ENCODE measurements at regions not wholly inside any gene's neighbourhood (a gene's known extent, or its start where the extent isn't known, plus 50 kb on each side); places are given as distances from the start of the nearest gene placed in this dataset.
"Not testable (repeated sequence)": the region's sequence is repeated elsewhere in the genome, so short reads cannot be mapped to it uniquely, and the experiment has no call there.

DNA sequence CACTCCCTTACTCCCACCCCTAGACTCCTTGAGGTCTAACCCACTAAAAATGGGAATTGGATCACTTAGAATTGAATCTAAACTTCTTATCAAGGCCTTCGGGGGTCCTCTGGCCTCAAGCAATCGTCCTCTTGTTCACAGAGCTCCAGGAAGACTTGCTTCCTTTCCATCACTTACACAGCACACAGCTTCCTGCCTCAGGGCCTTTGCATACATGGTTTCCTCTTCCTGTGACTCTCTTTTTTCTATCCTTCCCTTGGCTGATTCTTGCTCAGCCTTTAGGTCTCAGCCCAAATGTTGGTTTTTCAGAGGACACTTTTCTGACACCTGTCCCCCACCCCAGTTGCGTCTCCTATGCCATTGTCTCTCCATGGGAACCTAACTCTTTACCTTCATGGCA, 50.0 kb upstream of the ALDH1B1 start:
- DNase-seq = no peak

- DNase-seq = no peak
Measured at GRCh38 chr9:38342096-38342495, 50.4 kb upstream of the ALDH1B1 start.

DNA sequence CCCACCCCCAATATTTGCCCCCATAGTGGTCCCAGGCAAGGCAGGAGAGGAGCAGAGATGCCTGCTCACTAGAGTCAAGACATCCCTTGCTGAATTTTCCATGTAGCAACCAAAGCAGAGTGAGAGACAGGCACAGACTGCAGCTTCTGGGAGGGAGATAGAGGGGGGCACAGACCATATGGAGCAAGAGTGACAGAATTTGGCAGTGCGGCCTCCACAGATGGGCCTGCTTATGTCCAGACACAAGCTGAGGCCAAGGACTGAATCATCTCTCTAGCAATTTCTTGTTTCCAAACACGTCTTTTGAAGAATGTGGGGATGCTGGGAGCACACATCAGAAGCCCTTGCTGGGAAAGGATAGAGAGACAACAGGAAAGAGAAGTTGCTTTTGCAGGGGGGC, 53.0 kb upstream of the ALDH1B1 start:
- no peak for DNase-seq

DNA sequence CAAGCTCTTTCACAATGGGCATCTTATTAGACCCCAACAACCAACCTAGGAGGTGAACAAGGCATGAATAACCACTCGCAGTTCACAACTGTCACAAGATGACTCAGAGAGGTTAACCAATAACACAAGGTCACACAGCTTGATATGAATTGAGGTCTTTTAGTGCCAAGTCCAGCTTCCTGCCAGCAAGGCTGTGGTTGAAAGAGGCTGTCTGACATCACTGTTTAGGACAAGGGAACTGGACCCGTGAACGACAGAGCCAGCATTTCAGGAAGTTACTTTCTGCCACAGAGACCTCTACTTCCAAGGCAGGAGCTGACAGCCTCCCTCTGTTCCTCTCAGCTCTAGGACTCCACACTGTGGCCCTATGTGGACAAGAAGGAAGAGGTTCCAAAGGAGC, 53.4 kb upstream of the ALDH1B1 start:
- DNase-seq = peak; percentile 51

DNA sequence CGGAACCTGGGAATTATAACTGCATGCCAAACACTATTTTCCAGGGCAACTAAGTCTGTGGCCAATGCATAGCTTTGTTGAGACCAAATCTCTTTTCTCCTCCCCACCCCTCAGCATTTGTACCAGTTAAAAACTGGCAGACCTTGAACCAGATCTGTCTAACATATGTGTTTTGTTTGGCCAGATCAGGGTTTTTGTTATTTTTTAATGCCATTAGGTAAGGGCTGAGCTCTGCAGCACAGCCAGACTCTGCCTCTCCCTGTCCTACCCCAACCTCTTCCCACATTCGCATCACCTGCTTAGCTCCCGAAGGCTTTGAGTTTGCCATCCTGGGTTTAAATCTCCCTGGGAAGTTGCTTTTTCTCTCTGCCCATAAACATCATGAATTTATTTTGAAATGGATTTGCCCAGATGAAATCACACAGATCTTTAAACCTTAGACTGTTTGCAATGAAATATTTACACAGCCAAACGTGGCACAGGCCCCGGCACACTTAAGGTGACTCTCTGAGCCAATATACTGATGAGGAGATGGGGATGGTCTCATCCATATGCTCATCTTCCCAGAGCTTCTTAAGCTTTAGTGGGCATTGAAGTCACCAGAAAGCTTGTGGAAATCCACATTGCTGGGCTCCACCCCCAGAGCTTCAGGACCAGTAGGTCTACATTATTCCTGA, 54.0 kb upstream of the ALDH1B1 start:
- DNase-seq = no peak

DNA sequence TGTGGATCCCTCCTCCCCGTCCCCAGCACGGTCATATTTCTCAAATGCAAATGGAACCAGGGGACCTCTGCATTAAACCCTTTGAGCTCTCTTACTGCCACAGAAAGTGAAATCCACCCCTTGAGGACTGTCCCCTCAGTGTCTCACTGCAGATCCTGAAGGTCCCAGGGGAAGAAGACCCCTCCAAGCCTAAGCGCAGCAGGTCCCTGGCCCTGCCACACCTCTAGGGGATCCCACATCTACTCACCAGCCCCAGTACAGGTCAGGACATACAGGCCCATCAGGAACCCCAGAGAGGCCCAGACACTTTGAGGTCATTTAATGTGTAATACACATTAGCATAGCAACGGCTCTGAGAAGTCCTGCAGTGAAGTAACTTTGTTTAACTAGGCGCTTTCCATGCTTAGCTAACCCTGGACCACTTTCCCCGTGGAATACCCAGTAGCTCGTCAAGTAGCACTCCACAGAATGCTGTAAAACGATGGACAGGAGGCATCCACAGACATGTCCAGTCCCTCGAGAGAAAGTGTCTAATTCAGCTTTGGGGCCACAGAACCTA, 54.7 kb upstream of the ALDH1B1 start:
- no peak for DNase-seq

DNA sequence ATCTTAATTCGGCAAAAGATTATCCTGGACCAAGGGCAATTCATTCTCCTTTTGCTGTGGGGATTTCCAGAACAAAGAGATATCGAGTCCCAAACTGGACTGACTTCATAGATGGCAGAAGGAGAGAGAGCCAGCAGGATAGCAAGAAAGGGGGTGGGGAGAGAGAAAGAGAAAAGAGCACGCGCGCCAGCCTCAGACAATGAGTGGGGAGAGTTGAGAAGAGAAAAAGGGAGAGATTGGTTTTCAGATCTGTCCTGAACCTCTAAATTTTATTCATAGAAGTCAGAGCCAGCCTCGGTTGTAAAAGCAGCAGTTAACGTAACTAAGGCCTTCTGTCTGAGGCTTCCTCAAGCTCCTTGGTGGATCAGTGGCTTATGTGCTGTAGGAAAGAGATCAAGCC, 55.3 kb upstream of the ALDH1B1 start:
- no peak for DNase-seq

DNA sequence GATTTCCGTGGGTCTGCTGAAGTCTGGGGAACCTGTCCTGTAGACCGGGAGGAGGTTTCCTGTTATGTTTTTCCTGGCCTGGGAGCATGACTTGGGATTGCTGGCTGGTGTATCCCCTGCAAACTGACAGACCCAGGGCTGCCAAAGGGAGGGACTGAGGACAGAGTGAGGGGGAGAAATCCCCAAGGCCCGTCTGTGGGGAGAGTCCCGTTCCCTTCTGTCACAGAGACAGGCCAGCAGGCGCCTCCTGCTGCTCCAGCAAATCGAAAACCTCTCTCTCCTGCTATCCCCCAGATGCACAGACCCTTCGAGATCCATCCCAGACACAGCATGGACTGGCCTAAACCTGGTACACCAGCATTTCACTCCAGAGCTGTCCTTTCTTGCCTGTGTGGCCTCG, 56.2 kb upstream of the ALDH1B1 start:
- DNase-seq = no peak

DNA sequence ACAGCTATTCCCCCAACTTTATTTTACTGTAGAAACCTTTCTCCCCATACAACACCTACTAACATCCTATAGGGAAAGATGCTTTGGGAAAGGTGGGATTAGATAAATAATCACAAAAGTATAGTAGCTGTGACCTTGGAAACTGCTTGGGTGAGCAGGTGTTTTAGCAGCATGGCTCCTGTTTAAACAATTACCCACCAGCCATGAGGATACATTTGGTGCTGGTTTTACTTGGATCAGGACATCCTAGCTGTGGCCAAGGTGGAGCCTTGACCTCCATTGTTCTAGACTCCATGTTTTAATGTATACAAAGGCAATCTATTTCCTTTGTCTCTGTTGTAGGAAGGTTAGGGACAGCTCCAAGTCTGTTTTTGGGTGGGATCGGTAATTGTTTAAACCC, 56.8 kb upstream of the ALDH1B1 start:
- DNase-seq = no peak

DNA sequence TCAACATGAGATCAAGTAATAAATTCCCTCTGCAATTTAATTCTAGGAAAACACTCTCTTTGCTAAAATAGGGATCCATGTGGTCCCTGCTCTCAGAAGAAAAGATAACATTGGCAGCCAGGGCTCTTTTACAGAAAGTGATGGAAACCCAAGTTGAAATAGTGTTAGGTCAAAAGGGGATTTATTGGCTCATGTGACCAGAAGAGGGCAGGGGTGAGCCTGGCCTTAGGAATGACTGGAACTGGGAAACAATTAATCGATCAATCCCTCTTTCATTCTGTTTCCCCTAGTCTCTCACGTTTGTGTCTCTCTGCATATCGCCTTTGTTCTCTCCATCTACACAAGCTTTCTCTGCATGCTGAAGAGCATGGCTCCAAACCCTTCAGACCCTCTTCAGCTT, 58.3 kb upstream of the ALDH1B1 start:
- no peak for DNase-seq

- DNase-seq = no peak
Measured at GRCh38 chr9:38333047-38333446, 59.5 kb upstream of the ALDH1B1 start.

DNA sequence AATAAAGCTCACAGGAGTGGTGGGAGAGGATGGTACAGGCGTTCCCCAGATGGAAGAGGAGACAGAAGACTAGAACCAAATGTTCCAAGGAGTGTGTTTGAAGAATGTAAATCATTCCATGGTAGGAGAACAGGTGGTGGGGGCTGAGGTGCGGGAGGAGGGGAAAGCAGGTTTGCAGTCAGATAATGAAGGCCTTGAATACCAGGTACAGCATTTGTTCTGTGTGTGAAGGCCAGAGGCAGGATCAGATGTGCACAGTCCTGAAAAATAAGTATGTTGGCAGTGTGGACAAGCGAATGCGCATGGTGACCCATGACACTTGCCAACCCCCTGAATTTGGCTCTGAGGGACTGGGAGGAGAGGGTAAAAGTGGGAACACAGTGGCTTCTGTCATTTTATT, 59.9 kb upstream of the ALDH1B1 start:
- no peak for DNase-seq

DNA sequence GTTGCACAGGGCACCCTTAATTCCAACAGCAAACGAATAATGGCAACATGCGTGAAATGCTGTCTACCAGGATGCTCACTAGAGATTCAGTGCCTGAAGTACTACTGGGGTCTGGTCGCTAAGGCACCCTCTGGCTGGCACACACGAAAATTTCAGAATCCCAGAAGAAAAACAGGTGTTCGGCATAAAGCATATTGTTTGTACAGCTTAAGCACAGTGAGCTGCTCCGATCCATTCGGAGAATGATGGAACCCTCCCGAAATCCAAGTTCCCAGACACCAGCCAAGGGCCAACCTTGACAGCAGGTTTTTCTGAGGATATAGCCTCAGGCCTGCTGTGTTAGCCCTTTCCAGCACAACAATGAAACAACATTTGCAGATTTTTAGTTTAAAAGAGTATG, 61.4 kb upstream of the ALDH1B1 start:
- DNase-seq = no peak

DNA sequence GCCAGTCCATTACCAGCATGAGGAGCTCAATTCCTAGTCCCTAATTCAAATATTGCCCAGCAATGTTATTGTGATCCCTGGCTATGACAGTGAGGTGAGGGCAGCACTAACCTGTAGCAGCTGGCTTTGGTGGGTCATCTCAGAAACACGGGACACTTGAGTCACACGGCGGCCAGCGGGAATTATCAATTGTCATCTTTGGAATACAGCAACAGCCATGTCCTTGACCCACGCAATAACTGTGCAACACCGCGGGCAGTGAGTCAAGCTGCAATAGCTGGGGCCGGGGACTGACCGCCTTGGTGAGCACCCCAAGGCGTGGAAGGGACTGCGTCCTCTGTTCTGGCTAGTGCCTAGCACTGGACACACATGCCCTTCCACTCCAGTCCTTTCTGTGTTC, 62.5 kb upstream of the ALDH1B1 start:
- no peak for DNase-seq

GRCh38 chr9:38328765-38329164, 63.7 kb upstream of the ALDH1B1 start:
- no peak for DNase-seq

DNA sequence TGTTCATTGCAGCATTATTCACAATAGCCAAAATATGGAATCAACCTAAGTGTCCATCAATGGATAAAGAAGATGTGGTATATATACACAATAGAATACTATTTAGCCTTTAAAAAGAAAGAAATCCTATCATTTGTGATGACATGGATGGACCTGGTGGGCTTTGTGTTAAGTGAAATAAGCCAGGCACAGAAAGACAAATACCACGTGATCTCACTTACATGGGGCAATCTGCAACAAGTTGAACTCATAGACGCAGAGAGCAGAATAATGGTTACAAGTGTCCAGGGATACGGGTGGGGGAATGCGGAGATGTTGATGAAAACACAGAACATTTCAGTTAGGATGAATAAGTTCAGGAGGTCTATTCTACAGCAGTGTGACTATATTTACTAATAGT, 66.4 kb upstream of the ALDH1B1 start:
- no peak for DNase-seq

- not testable (repeated sequence) for DNase-seq
Measured at GRCh38 chr9:38324213-38324612, 68.3 kb upstream of the ALDH1B1 start.

DNA sequence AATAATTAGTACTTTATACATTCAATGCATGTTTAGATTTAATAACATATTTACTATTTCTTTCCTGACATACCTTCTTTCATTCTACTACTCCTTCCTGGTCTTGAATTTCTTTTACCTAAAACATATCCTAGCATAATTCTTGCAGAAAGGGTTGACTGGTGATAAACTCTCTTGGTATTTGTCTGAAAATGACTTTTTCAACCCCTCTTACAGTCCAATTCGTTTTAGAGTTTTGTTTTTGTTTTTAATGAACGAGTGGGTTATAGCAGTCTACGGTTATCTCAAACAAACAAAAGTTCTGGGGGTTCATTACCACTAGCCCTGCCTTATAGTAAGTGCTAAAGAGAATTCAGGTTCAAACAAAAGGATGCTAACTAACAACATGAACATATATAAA, 69.6 kb upstream of the ALDH1B1 start:
- no peak for DNase-seq

DNA sequence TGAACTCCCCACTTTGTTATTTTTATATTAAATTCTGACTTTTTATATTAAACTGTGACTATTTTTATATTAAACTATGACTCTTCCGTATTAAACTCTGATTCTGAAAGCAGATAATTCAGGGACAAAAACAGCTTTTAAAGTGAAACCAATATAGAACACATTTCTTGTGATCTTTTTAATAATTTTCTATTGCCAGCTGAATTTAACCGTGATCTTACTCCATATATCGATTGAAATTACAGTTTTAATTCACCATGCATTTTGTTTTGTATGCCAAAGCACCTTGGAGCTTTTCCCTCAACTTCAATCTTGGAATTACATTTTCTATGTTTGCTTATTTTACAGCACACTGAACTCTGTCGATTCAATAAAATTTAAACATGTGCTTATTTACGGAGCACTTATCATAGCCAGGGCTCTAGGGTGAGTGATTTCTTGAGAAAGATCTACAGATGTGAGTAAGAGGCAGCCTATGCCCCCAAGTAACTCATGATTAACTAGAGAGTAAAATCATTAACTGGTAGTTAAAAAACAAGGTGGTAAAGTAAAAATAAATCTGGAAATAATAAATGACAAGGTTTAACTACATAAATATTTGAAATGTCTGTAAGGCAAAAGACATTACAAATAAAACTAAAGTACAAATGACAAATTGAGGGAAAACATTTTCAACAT, 72.9 kb upstream of the ALDH1B1 start:
- no peak for DNase-seq

DNA sequence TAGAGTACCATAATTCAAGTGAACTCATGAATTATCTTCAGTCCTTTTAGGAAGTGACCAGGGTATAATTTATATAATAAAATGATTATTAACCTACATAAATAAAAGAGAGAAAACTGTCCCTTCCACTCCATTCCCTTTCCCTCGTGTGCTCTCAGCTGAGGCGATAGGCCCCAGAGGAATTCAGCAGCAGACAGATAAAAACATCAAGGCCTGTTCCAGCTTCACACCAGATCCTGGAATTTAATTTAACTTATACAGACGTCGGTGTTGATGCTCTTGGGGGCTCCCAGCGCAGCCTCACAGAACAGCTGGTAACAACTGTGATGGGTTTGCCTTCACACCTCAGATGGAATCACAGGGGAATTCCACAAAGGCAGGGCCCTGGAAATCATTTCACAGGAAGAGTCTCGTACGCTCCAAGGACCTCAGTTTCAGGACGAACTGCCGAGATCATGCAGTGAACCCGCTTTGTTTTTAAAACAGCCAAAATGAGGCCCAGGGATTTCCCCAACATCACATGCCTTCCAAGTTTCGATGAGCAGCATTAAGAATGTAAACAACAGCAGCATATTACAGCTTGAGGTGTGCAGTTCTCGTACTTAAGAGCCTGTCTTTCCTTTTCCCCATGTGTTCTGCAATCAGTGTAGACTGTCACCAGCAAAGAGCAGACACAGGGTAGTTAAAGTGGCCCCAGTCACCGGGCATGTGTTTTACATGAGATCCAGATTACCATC, 73.6 kb upstream of the ALDH1B1 start:
- peak; percentile 43 for DNase-seq

GRCh38 chr9:38316166-38316780, 76.2 kb upstream of the ALDH1B1 start:
- no peak for DNase-seq

DNA sequence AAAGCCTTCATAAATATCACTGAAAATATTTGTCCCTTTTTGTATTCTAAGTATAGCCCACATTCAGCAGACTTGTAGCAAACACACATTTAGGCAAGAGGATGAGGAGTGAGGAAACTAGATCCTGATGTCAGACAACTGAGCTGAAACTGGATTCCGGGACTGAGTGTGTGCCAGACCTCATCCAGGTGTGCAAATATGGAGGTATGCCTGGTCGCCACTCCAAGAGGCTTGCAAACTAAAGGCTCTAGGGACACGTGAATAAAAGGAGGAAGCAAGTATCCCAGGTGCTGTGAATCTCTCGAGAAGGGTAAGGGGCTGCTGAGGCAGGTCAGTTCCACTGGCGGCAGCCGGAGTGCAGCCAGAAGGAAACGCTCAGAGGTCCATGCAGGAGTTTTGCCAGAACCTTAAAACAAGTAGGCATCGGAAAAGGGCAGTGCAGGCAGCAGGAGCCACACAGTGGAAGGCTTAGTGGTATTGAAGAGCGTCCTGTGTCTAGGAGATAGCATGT, 77.4 kb upstream of the ALDH1B1 start:
- DNase-seq = no peak

DNA sequence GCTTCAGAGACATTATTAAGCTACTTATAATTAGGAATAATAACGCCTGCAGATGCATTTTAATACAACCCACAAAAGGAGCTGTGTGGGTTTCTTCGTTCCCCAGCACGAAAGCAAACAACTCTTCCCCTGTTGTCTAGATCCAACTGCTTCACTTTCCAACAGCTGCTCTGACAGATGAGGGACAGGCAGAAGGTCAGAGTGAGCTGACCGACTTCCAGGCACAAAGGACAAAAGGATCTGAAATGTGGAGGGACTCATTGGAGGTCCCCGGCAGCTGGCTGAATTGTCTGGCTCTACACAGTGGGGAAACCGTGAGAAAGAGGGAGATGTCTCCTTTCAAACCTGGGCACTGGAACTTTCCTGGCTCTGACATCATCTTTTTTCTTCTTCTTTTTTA, 79.1 kb upstream of the ALDH1B1 start:
- no peak for DNase-seq

Data from activated CD4-positive, alpha-beta T cell treated with anti-CD3 and anti-CD28 coated beads, Interleukin-2, amount 50 U/mL, for 16 hours (primary cell).